GM12878 (cell line): ENCODE measurements at regions not wholly inside any gene's neighbourhood (a gene's known extent, or its start where the extent isn't known, plus 50 kb on each side); places are given as distances from the start of the nearest gene placed in this dataset.

ENCODE experiments used
- ATAC-seq: fragments of 200-7000 bp; cut with Tn5 transposase; 3 replicates; pipeline ENCODE4 v1.9.1; 2020; ENCODE audit warnings: mild to moderate bottlenecking, moderate library complexity
- BruUV-seq: library from RNA; stranded (reverse); fragments of 400-500 nt; replicated peaks from 2 replicates; lab custom pipeline; 2021; lab: Mats Ljungman, UMichigan
- CTCF ChIA-PET: fragments of 300-600 bp; sonication (Branson Sonifier 250); formaldehyde crosslinking; extraction: SDS; loops from one replicate; lab custom pipeline; 2021; ENCODE audit warnings: inconsistent platforms; lab: Yijun Ruan, JAX
- POLR2A ChIA-PET: fragments of 350-600 bp; formaldehyde crosslinking; extraction: SDS; loops from one replicate; lab custom pipeline; 2021; ENCODE audit warnings: inconsistent platforms; lab: Charles Lee
- RAD21 ChIA-PET: fragments of 300-600 bp; sonication (Branson Sonifier 250); formaldehyde crosslinking; loops from one replicate; lab custom pipeline; 2023; ENCODE audit warnings: antibody characterized with exemption; ENCODE audit not compliant: unreplicated experiment; lab: Charles Lee
- SMC1A ChIA-PET: fragments of 300-600 bp; sonication (Branson Sonifier 250); formaldehyde crosslinking; loops from one replicate; lab custom pipeline; 2023; ENCODE audit not compliant: unreplicated experiment, uncharacterized antibody; lab: Charles Lee
- DNase-seq: peaks from one replicate; pipeline ENCODE4 v3.0.0-alpha.2; 2011; ENCODE audit warnings: low read depth, low spot score
- FAIRE-seq: peaks from 3 replicates; lab custom pipeline; 2011; peaks lifted over from hg19 to GRCh38; lab: Jason Lieb, UNC
- H2AFZ ChIP-seq: 2 replicates; pipeline ENCODE4 v1.6.0; 2011; ENCODE audit warnings: low read depth, low read length, control low read depth; ENCODE audit not compliant: control insufficient read depth
- H3K27ac ChIP-seq: 2 replicates; pipeline ENCODE4 v1.5.1; 2011; ENCODE audit warnings: control low read depth; ENCODE audit not compliant: control insufficient read depth, insufficient read depth
- H3K27me3 ChIP-seq, 2 experiments: replicated peaks in 1 of 2; 2 replicates each; pipeline versions ENCODE4 v1.6.0 to v1.6.1; 2011; ENCODE audit warnings: low read length in 1 of 2; ENCODE audit not compliant: control insufficient read depth in 2 of 2, insufficient read depth in 2 of 2
- H3K36me3 ChIP-seq, 2 experiments: 2 replicates each; pipeline ENCODE4 v1.5.1; 2011; ENCODE audit warnings: low read length in 1 of 2; ENCODE audit not compliant: control insufficient read depth in 2 of 2, insufficient read depth in 2 of 2
- H3K4me1 ChIP-seq: 2 replicates; pipeline ENCODE4 v1.6.1; 2011; ENCODE audit warnings: mild to moderate bottlenecking, low read length, moderate library complexity, mixed read lengths; ENCODE audit not compliant: control insufficient read depth, insufficient read depth
- H3K4me2 ChIP-seq: 2 replicates; pipeline ENCODE4 v1.6.0; 2011; ENCODE audit warnings: control low read depth; ENCODE audit not compliant: control insufficient read depth, insufficient read depth
- H3K4me3 ChIP-seq: fragments of 200-600 bp; sonication (generic); 2 replicates; pipeline ENCODE4 v1.5.1; 2016
- H3K79me2 ChIP-seq: 2 replicates; pipeline ENCODE4 v1.6.0; 2011; ENCODE audit warnings: low read length; ENCODE audit not compliant: control insufficient read depth, insufficient read depth
- H3K9ac ChIP-seq: 2 replicates; pipeline ENCODE4 v1.8.0; 2011; ENCODE audit warnings: low read length, control low read depth, mixed read lengths; ENCODE audit not compliant: control insufficient read depth, insufficient read depth
- H3K9me3 ChIP-seq: replicated peaks from 3 replicates; pipeline ENCODE4 v1.5.1; 2011; ENCODE audit warnings: mild to moderate bottlenecking, low read length; ENCODE audit not compliant: control insufficient read depth, insufficient read depth
- H4K20me1 ChIP-seq: 2 replicates; pipeline ENCODE4 v1.6.0; 2011; ENCODE audit not compliant: control insufficient read depth, insufficient read depth
- GABPA ChIP-seq: IDR thresholded peaks from 2 replicates; pipeline ENCODE4 v1.6.1; 2014; ENCODE audit warnings: antibody characterized with exemption, low read depth, mild to moderate bottlenecking, inconsistent platforms
- JUND ChIP-seq: IDR thresholded peaks from 2 replicates; pipeline ENCODE4 v1.6.1; 2012; ENCODE audit warnings: low read depth, mild to moderate bottlenecking, low read length, improper control_type of control experiment, moderate library complexity
- MTA2 ChIP-seq: fragments of 450-650 bp; IDR thresholded peaks from 2 replicates; pipeline ENCODE4 v1.6.1; 2016; ENCODE audit warnings: low read depth, mild to moderate bottlenecking, moderate library complexity
- MXI1 ChIP-seq: fragments of 150-350 bp; IDR thresholded peaks from 2 replicates; pipeline ENCODE4 v1.6.1; 2011; ENCODE audit warnings: low read depth, mild to moderate bottlenecking, inconsistent platforms, low read length, improper control_type of control experiment
- MYB ChIP-seq: fragments of 150-350 bp; IDR thresholded peaks from 2 replicates; pipeline ENCODE4 v1.6.1; 2014; ENCODE audit warnings: mild to moderate bottlenecking, low read depth, low read length, borderline replicate concordance
- RELA ChIP-seq: fragments of 450-650 bp; IDR thresholded peaks from 2 replicates; pipeline ENCODE4 v1.8.0; 2014; ENCODE audit warnings: borderline replicate concordance; ENCODE audit not compliant: partially characterized antibody
- SMAD1 ChIP-seq: fragments of 450-650 bp; IDR thresholded peaks from 2 replicates; pipeline ENCODE4 v1.6.1; 2018; ENCODE audit warnings: mild to moderate bottlenecking, low read depth; ENCODE audit not compliant: partially characterized antibody
- TAF1 ChIP-seq: IDR thresholded peaks from 2 replicates; pipeline ENCODE4 v1.6.1; 2011; ENCODE audit warnings: mild to moderate bottlenecking, low read depth, low read length, borderline replicate concordance
- ZBTB11 ChIP-seq: fragments of 450-650 bp; formaldehyde crosslinking; IDR thresholded peaks from 2 replicates; pipeline ENCODE4 v1.5.0; 2022; ENCODE audit warnings: mild to moderate bottlenecking, missing genetic modification characterization
- WGBS: methylation state at CpG from one replicate; pipeline ENCODE4 v1.1.6; 2016; ENCODE audit warnings: low lambda C conversion rate; ENCODE audit not compliant: insufficient replicate concordance, insufficient coverage; ENCODE audit errors: missing lambda C conversion rate; 5-methylcytosine and 5-hydroxymethylcytosine counted together
- in situ Hi-C: fragments of 300-500 bp; cut with MboI; formaldehyde crosslinking; loops from 9 replicates; pipeline ENCODE4 v1.14.3; 2018; ENCODE audit warnings: mixed read lengths
- intact Hi-C: fragments of 100-400 bp; cut with micrococcal nuclease; formaldehyde crosslinking; loops from one replicate; pipeline ENCODE4 v1.14.2; 2022; ENCODE audit not compliant: unreplicated experiment

- no peak for TF ChIP-seq JUND
- TF ChIP-seq MXI1, result no peak
- no peak for TF ChIP-seq MTA2
Observed at GRCh38 chr12:58248599-58248998, 307.2 kb downstream of the ATP23 start (continued).

- Histone ChIP-seq H3K9ac (no peak overlapping the region), H3K9me3 (no peaks in the 10 kb centered on the region), H3K27me3 (no peaks in the 10 kb centered on the region), H3K4me3 (no peak overlapping the region), H3K27ac (no peak overlapping the region), H4K20me1 (no peaks in the 10 kb centered on the region), H3K4me1 (no peaks in the 10 kb centered on the region), H3K79me2 (no peaks in the 10 kb centered on the region), H3K36me3 (no peaks in the 10 kb centered on the region), H3K4me2 (no peak overlapping the region), H2AFZ (no peak overlapping the region)
- ChIA-PET POLR2A (no interaction called here), CTCF (no interaction called here), RAD21 (no interaction called here), SMC1A (no interaction called here)
- 54% methylated on average over 2 of the region's 2 CpGs for WGBS
- FAIRE-seq (no peak), ATAC-seq (no peak), DNase-seq (no peak)
- in situ Hi-C loops, result no loop called here
- BruUV-seq, result no TSS peak
- intact Hi-C loops, result no loop called here
- TF ChIP-seq MYB (no peak), GABPA (no peak), SMAD1 (no peak), TAF1 (no peak), ZBTB11 (CRISPR knock-in tag) (no peak), RELA (no peak)
- TF ChIP-seq, all 136 proteins: peak for 0
Observed at GRCh38 chr12:58249610-58250009, 308.2 kb downstream of the ATP23 start.
